LNCaP clone FGC (cell line): ENCODE measurements at regions not wholly inside any gene's neighbourhood (a gene's known extent, or its start where the extent isn't known, plus 50 kb on each side); places are given as distances from the start of the nearest gene placed in this dataset.

Experiments used
- DNase-seq: peaks from one replicate; pipeline ENCODE4 v3.0.0-alpha.2; 2011; ENCODE audit warnings: low read depth
- H3K4me3 ChIP-seq: 2 replicates; pipeline ENCODE4 v1.5.1; 2011; ENCODE audit warnings: mild to moderate bottlenecking, low read depth, low read length, control low read depth
- TF ChIP-seq, protein P1 (sequence below): IDR thresholded peaks from 2 replicates; pipeline ENCODE4 v1.5.1; 2012; ENCODE audit warnings: mild to moderate bottlenecking; ENCODE audit not compliant: control insufficient read depth, insufficient read depth; ENCODE audit errors: extremely low read depth

DNA sequence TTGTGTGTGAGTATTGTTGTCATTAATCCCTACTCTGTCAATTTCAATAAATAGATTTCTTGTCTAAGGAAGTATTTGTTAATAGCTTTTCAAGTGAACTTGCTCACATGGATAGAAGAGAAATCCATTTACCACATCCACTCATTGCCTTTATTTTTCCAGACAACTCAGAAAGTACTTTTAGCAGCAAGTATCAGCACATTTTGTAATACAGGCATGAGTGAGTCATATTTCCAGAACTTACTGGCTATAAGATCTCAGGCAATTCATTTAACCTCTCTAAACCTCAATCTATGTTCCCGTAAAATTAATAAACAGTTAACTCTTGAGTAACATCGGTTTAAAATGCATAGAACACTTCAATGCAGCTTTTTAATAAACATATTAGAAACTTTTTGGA is 317.9 kb upstream of the PCDH7 start:
- DNase-seq, result no peak
- no peak overlapping the region for H3K4me3 ChIP-seq
- TF ChIP-seq, protein P1, sequence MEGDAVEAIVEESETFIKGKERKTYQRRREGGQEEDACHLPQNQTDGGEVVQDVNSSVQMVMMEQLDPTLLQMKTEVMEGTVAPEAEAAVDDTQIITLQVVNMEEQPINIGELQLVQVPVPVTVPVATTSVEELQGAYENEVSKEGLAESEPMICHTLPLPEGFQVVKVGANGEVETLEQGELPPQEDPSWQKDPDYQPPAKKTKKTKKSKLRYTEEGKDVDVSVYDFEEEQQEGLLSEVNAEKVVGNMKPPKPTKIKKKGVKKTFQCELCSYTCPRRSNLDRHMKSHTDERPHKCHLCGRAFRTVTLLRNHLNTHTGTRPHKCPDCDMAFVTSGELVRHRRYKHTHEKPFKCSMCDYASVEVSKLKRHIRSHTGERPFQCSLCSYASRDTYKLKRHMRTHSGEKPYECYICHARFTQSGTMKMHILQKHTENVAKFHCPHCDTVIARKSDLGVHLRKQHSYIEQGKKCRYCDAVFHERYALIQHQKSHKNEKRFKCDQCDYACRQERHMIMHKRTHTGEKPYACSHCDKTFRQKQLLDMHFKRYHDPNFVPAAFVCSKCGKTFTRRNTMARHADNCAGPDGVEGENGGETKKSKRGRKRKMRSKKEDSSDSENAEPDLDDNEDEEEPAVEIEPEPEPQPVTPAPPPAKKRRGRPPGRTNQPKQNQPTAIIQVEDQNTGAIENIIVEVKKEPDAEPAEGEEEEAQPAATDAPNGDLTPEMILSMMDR, result no peak

DNA sequence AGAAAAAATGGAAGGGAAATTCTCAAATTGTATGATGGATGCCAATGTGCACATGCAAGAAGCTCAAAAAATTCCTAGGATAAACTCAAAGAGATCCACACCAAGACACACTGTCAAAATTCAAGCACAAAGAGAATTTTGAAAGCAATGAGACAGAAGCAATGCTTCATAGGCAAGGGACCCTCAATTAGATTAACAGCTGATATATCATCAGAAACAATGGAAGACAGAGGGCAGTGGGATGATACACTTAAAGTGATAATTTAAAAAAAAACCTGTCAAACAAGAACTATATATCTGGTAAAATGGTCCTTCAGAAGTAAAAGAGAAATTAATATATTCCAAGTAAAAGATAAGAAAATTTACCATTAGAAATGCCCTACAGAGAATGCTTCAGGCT is 306.3 kb upstream of the PCDH7 start:
- no peak for DNase-seq
- TF ChIP-seq, protein P1, result no peak
- no peak overlapping the region for H3K4me3 ChIP-seq

DNA sequence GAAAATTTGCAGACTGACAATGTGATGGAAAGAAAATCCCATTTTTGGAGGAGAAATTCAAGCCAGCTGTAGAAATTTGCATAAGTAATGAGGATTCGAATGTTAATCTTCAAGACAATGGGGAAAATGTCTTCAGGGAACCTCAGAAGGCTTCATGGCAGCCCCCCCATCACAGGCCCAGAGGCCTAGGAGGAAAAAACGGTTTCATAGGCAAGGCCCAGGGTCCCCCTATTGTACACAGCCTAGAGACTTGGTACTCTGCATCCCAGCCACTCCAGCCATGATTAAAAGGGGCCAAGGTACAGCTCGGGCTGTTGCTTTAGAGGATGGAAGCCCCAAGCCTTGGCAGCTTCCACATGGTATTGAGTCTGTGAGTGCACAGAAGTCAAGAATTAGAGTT is 303.6 kb upstream of the PCDH7 start:
- TF ChIP-seq, protein P1, result no peak
- DNase-seq, result no peak
- no peak overlapping the region for H3K4me3 ChIP-seq

DNA sequence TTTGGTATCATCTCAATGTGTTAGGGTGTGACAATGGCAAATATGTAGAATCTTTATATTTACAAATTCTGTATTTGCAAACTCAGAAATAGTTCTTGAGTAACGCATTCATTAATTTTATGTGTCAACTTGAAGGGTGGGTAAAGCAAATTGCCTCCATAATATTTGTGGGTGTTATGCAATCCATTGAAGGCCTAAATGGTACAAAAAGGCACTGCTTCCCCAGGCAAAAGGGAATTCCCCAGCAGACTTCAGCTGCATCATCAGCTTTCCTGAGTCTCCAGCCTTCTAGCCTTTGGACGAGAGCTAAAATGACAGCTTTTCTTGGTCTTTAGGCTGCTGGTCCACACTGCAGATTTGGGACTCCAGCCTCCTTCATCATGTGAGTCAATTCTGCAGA is 292.2 kb upstream of the PCDH7 start:
- no peak for DNase-seq
- TF ChIP-seq, protein P1, result no peak
- H3K4me3 ChIP-seq, result no peak overlapping the region

DNA sequence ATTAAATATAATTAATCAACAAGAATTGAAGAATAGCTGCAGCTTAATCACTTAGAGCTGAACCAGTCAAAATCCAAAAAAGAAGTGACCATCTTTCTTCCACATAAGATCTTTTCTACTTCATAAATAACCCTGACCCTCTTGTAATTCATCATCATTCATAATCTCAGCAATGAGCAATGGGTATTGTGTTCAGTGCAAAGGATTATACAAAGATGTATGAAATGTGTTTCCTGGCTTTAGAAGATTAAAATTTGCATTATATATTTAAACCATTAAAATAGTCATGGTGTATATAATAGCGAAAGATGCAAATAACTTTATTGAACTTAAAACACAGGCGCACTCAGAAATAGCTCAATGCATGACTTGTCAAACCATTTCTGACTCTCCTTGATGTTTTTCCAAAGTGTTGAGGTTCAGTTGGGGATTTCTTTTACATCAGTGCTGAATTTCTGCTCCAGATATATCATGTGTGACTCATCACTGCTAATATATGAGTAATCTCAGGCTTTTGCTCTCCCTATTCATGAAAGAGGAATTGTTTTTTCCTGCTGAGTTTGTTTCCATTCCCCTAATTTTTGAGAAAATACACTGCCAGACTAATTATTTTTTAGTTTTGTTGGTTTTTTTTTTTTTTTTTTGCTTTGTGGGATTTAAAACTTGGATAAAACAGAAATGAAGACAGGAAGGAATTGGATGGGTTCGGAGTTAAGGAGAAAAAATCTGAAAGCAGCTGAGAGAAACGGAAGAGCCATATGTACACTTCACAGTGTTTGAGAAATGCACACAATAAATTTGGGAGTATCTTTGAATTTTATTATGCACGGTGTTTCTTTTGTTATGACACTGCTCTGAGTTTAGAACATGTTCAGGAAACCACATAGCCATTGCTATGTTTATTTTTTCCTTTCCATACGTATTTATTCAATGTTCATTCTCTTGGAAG is 290.1 kb upstream of the PCDH7 start:
- DNase-seq, result no peak
- TF ChIP-seq, protein P1, result no peak
- no peak overlapping the region for H3K4me3 ChIP-seq

DNA sequence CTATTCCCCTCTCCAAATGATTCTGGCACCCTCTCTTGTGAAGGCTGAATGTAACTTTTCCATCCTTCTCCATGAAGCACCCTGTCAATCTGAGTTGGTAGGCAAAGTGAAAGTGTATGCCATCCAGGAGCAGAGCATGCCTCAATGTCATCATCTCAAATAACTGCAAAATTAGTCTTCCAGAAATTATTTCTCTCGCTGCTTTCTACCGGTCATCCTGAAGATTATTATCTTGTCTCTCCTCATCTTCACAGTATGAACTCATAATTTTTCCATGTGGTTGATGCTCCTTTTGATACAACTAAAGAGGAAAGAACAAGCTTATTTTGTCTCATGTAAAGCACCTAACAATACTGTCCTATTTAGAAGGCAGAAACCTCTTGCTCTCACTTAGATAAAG is 285.5 kb upstream of the PCDH7 start:
- H3K4me3 ChIP-seq, result no peak overlapping the region
- TF ChIP-seq, protein P1, result no peak
- no peak for DNase-seq

DNA sequence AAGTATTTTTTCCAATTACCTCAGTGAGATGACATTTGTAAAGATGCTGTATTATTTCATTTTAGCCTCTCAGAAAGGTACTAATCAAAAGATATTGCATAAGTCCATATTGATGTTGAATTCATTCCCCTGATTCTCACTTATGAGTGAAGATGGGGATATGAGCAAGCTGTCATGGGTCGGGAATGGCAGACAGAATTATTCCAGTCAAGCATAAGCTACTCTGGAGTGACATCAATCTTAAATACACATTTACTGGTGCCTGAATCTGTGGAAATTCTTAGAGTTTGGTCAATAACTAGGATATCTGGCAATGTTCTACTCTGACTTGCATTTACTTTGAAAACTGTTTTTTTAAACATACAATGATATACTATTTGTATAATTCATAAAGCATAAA is 283.8 kb upstream of the PCDH7 start:
- DNase-seq, result no peak
- H3K4me3 ChIP-seq, result no peak overlapping the region
- TF ChIP-seq, protein P1, result no peak
